WTC11 (cell line): ENCODE measurements at regions not wholly inside any gene's neighbourhood (a gene's known extent, or its start where the extent isn't known, plus 50 kb on each side); places are given as distances from the start of the nearest gene placed in this dataset.

ENCODE experiments used
- ATAC-seq: fragments of 200-7000 bp; cut with Tn5 transposase; 2 replicates; pipeline ENCODE4 v1.10.0; 2021; ENCODE audit warnings: mild to moderate bottlenecking, moderate library complexity
- CTCF ChIA-PET: fragments of 300-600 bp; sonication (Branson Sonifier 250); formaldehyde crosslinking; loops from one replicate; lab custom pipeline; 2021; ENCODE audit warnings: antibody characterized with exemption; lab: Charles Lee
- POLR2A ChIA-PET: fragments of 350-600 bp; sonication (Branson Sonifier 250); formaldehyde crosslinking; loops from one replicate; lab custom pipeline; 2021; ENCODE audit warnings: antibody characterized with exemption; lab: Charles Lee
- DNase-seq: peaks from one replicate; pipeline ENCODE4 v3.0.0; 2021; ENCODE audit warnings: low spot score
- H3K27ac Mint-ChIP-seq: 2 replicates; pipeline ENCODE4 v1.8.0; 2021; ENCODE audit warnings: mixed read lengths
- H3K27me3 Mint-ChIP-seq: 2 replicates; pipeline ENCODE4 v1.8.0; 2021; ENCODE audit warnings: low read depth, mild to moderate bottlenecking, moderate library complexity, mixed read lengths
- H3K36me3 Mint-ChIP-seq: 2 replicates; pipeline ENCODE4 v1.8.0; 2021; ENCODE audit warnings: mixed read lengths
- H3K4me1 Mint-ChIP-seq: 2 replicates; pipeline ENCODE4 v1.8.0; 2022; ENCODE audit warnings: mixed read lengths
- H3K4me3 Mint-ChIP-seq: 2 replicates; pipeline ENCODE4 v1.8.0; 2021; ENCODE audit warnings: mild to moderate bottlenecking, moderate library complexity, mixed read lengths
- H3K9me3 Mint-ChIP-seq: 2 replicates; pipeline ENCODE4 v1.8.0; 2021; ENCODE audit warnings: mixed read lengths
- AR ChIP-seq: fragments of 250-450 bp; sonication (Bioruptor Pico); IDR thresholded peaks from 2 replicates; pipeline ENCODE4 v1.9.0; 2021; ENCODE audit warnings: mild to moderate bottlenecking
- ARID4B ChIP-seq: sonication (generic); formaldehyde crosslinking; IDR thresholded peaks from 2 replicates; pipeline ENCODE4 v1.8.0; 2023; ENCODE audit warnings: missing genetic modification reagents, mild to moderate bottlenecking, borderline replicate concordance
- ATF3 ChIP-seq: sonication (generic); formaldehyde crosslinking; conservative IDR thresholded peaks from 2 replicates; pipeline ENCODE4 v1.8.1; 2022; ENCODE audit warnings: mild to moderate bottlenecking, missing genetic modification reagents
- KAT7 ChIP-seq: sonication (generic); formaldehyde crosslinking; IDR thresholded peaks from 2 replicates; pipeline ENCODE4 v1.8.1; 2023; ENCODE audit warnings: missing genetic modification reagents, mild to moderate bottlenecking, borderline replicate concordance
- NFATC4 ChIP-seq: fragments of 250-450 bp; sonication (Bioruptor Pico); IDR thresholded peaks from 2 replicates; pipeline ENCODE4 v1.9.0; 2021; ENCODE audit warnings: mild to moderate bottlenecking
- RORB ChIP-seq: fragments of 250-450 bp; sonication (Bioruptor Pico); IDR thresholded peaks from 2 replicates; pipeline ENCODE4 v1.9.0; 2021; ENCODE audit warnings: mild to moderate bottlenecking
- TEAD4 ChIP-seq: sonication (generic); formaldehyde crosslinking; IDR thresholded peaks from 2 replicates; pipeline ENCODE4 v1.8.0; 2022; ENCODE audit warnings: mild to moderate bottlenecking, missing genetic modification reagents
- USF1 ChIP-seq: sonication (generic); formaldehyde crosslinking; IDR thresholded peaks from 2 replicates; pipeline ENCODE4 v1.8.0; 2022; ENCODE audit warnings: mild to moderate bottlenecking, missing genetic modification reagents
- ZNF219 ChIP-seq: sonication (generic); formaldehyde crosslinking; IDR thresholded peaks from 2 replicates; pipeline ENCODE4 v1.8.0; 2023; ENCODE audit warnings: missing genetic modification reagents, mild to moderate bottlenecking, borderline replicate concordance
- ZNF532 ChIP-seq: fragments of 250-450 bp; sonication (Bioruptor Pico); IDR thresholded peaks from 2 replicates; pipeline ENCODE4 v1.9.0; 2021; ENCODE audit warnings: mild to moderate bottlenecking, borderline replicate concordance

- Mint-ChIP-seq H3K27ac (no peak overlapping the region), H3K27me3 (no peaks in the 10 kb centered on the region)
- POLR2A ChIA-PET, result no interaction called here
These were observed 988.2 kb upstream of the MAP3K7 start for GRCh38 chr6:91575032-91575431.

More at GRCh38 chr6:91575032-91575431, 988.2 kb upstream of the MAP3K7 start:
- peaks cover 3% of the 10 kb centered on the region for H3K4me1 Mint-ChIP-seq
- no peak for DNase-seq
- no peaks in the 10 kb centered on the region for H3K36me3 Mint-ChIP-seq
- ATAC-seq, result no peak
- no peaks in the 10 kb centered on the region for H3K9me3 Mint-ChIP-seq
- H3K4me3 Mint-ChIP-seq, result no peak overlapping the region
- TF ChIP-seq NFATC4 (CRISPR knock-in tag) (no peak), USF1 (no peak), AR (CRISPR knock-in tag) (no peak), ZNF219 (no peak), KAT7 (CRISPR knock-in tag) (no peak), TEAD4 (CRISPR knock-in tag) (no peak), RORB (CRISPR knock-in tag) (no peak), ATF3 (CRISPR knock-in tag) (no peak), ARID4B (CRISPR knock-in tag) (no peak), ZNF532 (CRISPR knock-in tag) (no peak)
- TF ChIP-seq, all 79 proteins: peak for 0
- CTCF ChIA-PET, result no interaction called here
